GM06990 (cell line): ENCODE measurements at regions not wholly inside any gene's neighbourhood (a gene's known extent, or its start where the extent isn't known, plus 50 kb on each side); places are given as distances from the start of the nearest gene placed in this dataset.

ENCODE experiments used
- DNase-seq: peaks from one replicate; pipeline ENCODE4 v3.0.0-alpha.2; 2011; ENCODE audit not compliant: insufficient read length; ENCODE audit errors: extremely low read depth
- H3K27me3 ChIP-seq: replicated peaks from 2 replicates; pipeline ENCODE4 v1.6.0; 2011; ENCODE audit warnings: low read length; ENCODE audit not compliant: control insufficient read depth, insufficient read depth
- H3K36me3 ChIP-seq: 2 replicates; pipeline ENCODE4 v1.5.1; 2011; ENCODE audit warnings: low read length; ENCODE audit not compliant: control insufficient read depth, insufficient read depth
- H3K4me3 ChIP-seq: replicated peaks from 2 replicates; pipeline ENCODE4 v1.5.1; 2011; ENCODE audit warnings: low read depth, mild to moderate bottlenecking, control low read depth, low read length
- TF ChIP-seq, protein P1 (sequence below): IDR thresholded peaks from 2 replicates; pipeline ENCODE4 v1.5.1; 2011; ENCODE audit warnings: low read length, control low read depth, mild to moderate bottlenecking, inconsistent platforms; ENCODE audit not compliant: insufficient read depth, poor library complexity, severe bottlenecking

DNA sequence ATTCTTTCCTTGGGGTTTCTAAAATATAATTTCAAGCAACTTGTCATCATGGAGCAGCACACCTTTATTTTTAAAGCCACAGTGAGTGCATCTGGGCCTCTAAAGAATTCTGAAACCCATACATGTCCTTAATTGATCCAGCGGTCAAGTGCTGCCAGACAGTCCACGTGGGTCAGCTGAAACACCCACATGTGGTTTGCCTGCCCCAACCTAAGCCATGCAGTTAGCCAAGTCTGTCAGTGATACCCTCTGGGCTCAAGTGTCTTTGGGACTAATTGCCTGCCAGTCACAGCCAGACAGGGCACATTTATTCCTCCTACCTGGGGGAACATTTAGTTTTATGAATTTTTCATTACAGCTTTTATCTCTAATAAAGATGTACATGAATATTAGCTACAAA, 291.4 kb upstream of the SLC30A5 start:
- TF ChIP-seq, protein P1, sequence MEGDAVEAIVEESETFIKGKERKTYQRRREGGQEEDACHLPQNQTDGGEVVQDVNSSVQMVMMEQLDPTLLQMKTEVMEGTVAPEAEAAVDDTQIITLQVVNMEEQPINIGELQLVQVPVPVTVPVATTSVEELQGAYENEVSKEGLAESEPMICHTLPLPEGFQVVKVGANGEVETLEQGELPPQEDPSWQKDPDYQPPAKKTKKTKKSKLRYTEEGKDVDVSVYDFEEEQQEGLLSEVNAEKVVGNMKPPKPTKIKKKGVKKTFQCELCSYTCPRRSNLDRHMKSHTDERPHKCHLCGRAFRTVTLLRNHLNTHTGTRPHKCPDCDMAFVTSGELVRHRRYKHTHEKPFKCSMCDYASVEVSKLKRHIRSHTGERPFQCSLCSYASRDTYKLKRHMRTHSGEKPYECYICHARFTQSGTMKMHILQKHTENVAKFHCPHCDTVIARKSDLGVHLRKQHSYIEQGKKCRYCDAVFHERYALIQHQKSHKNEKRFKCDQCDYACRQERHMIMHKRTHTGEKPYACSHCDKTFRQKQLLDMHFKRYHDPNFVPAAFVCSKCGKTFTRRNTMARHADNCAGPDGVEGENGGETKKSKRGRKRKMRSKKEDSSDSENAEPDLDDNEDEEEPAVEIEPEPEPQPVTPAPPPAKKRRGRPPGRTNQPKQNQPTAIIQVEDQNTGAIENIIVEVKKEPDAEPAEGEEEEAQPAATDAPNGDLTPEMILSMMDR: no peak
- DNase-seq: no peak
- H3K27me3 ChIP-seq: no peaks in the 10 kb centered on the region; the same call in 1 of the 2 replicates
- H3K4me3 ChIP-seq: no peak overlapping the region
- H3K36me3 ChIP-seq: no peaks in the 10 kb centered on the region

- no peaks in the 10 kb centered on the region for H3K36me3 ChIP-seq
- no peak overlapping the region for H3K4me3 ChIP-seq
- TF ChIP-seq, protein P1: no peak
- no peaks in the 10 kb centered on the region; the same call in 1 of the 2 replicates for H3K27me3 ChIP-seq
- DNase-seq: no peak
Observed at GRCh38 chr5:68803881-68804319, 289.9 kb upstream of the SLC30A5 start.

DNA sequence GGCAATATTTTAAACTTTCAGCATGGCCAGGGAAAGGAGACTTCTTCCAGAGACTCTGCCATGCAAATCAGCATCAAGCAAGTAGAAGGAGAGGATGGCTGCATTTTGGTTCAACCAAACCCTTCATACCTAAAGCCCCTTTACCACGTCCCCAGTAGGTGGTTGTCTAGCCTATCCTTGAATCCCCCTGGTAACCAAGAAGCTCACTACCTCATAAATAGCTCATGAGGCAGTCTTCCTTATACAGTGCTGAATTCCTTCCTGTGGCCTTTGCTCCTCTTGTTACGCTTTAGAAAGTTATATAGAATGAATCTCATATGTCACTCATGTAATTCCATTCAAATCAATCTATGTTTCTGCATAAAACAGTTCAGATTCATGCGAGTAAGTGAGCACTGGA, 289.5 kb upstream of the SLC30A5 start:
- Histone ChIP-seq H3K36me3 (no peaks in the 10 kb centered on the region), H3K4me3 (no peak overlapping the region), H3K27me3 (no peaks in the 10 kb centered on the region; the same call in 1 of the 2 replicates)
- TF ChIP-seq, protein P1: no peak
- no peak for DNase-seq

GRCh38 chr5:68805444-68805843, 288.4 kb upstream of the SLC30A5 start:
- no peak overlapping the region for H3K4me3 ChIP-seq
- H3K36me3 ChIP-seq: no peaks in the 10 kb centered on the region

GRCh38 chr5:68817632-68818031, 276.2 kb upstream of the SLC30A5 start:
- DNase-seq: no peak
- H3K36me3 ChIP-seq: no peaks in the 10 kb centered on the region
- TF ChIP-seq, protein P1: no peak
- H3K27me3 ChIP-seq: 0 out of 2 replicates have a peak, but pooled peaks cover 1% of the 10 kb centered on the region
- no peak overlapping the region for H3K4me3 ChIP-seq

More at GRCh38 chr5:68805444-68805843, 288.4 kb upstream of the SLC30A5 start:
- no peak for DNase-seq
- H3K27me3 ChIP-seq: no peaks in the 10 kb centered on the region; the same call in 1 of the 2 replicates
- TF ChIP-seq, protein P1: no peak
